H7 (cell line): ENCODE measurements at regions not wholly inside any gene's neighbourhood (a gene's known extent, or its start where the extent isn't known, plus 50 kb on each side); places are given as distances from the start of the nearest gene placed in this dataset.

ENCODE experiments used
- DNase-seq: peaks from one replicate; pipeline ENCODE4 v3.0.0; 2012
- H3K27me3 ChIP-seq: 2 replicates; pipeline ENCODE4 v1.6.0; 2011; ENCODE audit warnings: mild to moderate bottlenecking, low read length; ENCODE audit not compliant: control insufficient read depth, insufficient read depth
- H3K36me3 ChIP-seq: replicated peaks from 2 replicates; pipeline ENCODE4 v1.5.1; 2011; ENCODE audit warnings: low read length; ENCODE audit not compliant: control insufficient read depth, insufficient read depth
- H3K4me3 ChIP-seq: 2 replicates; pipeline ENCODE4 v1.5.1; 2011; ENCODE audit warnings: low read depth, mild to moderate bottlenecking, control low read depth, low read length, moderate library complexity; ENCODE audit not compliant: insufficient read depth

DNA sequence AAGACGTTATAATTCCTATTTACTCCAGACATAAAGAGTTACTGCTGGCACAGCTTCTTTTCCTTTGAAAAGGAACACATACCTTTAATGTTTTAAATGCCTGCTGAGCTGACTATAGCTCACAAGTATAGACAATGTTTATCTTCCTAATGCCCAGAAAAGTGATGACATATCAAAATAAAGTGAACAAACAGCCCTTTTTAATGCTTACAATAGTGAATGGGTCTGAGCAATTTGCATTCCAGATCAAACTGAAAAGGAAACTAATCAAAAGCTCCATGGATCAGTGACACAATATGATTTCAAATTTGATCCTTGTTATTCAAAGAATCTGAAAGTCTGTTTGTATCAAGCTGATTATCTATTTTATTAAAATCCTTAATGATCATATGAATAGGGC, 233.6 kb upstream of the SEMA3E start:
- Histone ChIP-seq H3K4me3 (no peak overlapping the region), H3K36me3 (no peaks in the 10 kb centered on the region), H3K27me3 (no peaks in the 10 kb centered on the region)
- DNase-seq = no peak

DNA sequence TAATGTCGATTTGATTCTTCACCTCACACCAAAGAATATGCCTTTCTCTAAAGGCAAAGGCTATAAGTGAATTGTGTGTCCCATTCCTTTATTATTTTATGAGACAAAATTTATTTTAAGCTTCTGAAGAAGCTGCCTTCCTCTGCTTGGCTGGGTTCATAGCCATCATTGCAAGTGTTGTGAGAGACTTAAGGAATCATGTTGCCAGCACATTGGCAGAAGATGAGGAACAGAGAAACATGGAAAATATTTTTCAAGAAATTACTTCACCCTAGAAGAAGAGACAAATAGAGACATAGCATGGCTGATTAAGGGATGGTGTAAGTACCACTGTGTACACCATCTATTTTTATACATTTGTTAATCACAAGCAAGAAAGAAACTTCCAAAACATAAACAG, 230.1 kb upstream of the SEMA3E start:
- H3K27me3 ChIP-seq = no peaks in the 10 kb centered on the region
- H3K4me3 ChIP-seq = no peak overlapping the region
- no peaks in the 10 kb centered on the region for H3K36me3 ChIP-seq
- DNase-seq = no peak

DNA sequence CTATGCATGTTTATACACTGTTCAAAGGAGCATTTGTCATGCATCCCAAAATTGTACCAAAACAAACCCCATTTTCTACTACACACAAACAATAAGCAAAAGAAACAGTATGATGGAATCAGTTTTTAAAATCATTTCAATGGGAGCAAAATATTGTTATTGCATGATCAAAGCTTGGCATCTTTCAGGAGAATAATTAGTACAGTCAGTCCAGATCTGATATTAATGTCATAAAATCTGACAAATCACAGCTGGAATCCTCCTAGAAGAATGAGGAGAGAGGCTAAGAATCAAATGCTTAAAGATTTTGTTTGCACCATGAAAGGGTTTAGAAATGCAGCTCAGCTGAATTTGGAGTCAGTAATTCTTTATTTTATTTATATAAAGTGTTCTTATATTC, 229.7 kb upstream of the SEMA3E start:
- no peak for DNase-seq
- H3K4me3 ChIP-seq = no peak overlapping the region

DNA sequence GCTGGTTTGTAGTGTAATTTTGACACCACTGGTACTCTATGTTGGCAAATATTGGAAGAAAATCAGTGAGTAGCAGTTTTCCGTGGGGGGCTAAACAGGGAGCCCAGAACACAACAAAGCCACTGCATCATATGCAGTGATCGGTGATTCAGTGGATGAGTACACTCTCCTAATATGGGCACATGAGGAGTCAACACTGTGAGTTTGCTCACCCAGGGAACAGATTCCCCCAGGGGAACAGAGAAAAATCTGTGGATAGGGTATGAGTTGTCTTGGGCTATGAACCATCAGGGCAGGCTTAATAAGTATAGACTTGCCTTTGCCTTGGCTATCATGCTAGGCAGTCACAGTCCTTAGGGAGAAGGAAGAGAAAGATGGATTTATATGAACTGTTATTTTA, 227.7 kb upstream of the SEMA3E start:
- no peaks in the 10 kb centered on the region for H3K36me3 ChIP-seq
- no peak overlapping the region for H3K4me3 ChIP-seq
- no peaks in the 10 kb centered on the region for H3K27me3 ChIP-seq
- DNase-seq = no peak

More for the DNA sequence above, 229.7 kb upstream of the SEMA3E start:
- H3K27me3 ChIP-seq = no peaks in the 10 kb centered on the region
- no peaks in the 10 kb centered on the region for H3K36me3 ChIP-seq

DNA sequence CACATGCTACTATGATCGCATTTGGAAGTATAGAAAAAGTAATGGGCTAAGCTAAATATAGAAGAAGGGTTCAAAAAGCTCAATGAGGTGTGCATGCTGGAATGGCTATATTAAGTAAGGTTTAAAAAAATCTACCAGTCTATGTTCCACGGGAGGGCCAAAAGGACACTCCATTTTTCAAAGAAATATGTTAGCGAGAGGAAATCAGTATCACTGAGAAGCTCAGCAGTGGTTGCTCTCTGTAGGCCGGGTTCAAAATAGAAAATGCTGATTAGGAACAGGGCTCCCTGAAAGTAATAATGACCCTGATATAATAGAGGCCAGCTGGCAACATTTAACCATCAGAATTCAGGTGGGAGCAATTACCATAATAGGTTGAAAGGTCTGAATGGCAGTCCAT, 224.5 kb upstream of the SEMA3E start:
- Histone ChIP-seq H3K36me3 (no peaks in the 10 kb centered on the region), H3K27me3 (no peaks in the 10 kb centered on the region), H3K4me3 (no peak overlapping the region)
- DNase-seq = no peak

DNA sequence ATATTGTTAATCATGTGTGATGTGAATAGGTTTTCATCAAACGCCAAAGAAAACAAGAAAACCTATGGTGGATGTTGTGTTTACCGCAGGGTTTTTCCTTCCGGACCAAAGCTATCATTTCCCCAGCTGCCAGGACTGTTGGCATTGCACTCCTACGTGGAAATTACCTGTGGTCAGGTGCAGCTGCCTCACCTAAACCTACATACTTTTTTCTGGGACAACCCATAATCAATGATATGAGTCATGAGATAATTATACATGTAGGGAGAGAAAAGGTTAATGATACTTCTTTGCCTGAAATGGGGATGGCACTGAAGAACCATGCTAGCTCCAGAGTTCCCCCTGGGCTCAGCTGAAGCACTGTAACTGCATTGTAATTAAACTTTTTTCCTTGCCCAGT, 223.6 kb upstream of the SEMA3E start:
- no peak for DNase-seq
- no peak overlapping the region for H3K4me3 ChIP-seq
- no peaks in the 10 kb centered on the region for H3K27me3 ChIP-seq
- H3K36me3 ChIP-seq = no peaks in the 10 kb centered on the region

DNA sequence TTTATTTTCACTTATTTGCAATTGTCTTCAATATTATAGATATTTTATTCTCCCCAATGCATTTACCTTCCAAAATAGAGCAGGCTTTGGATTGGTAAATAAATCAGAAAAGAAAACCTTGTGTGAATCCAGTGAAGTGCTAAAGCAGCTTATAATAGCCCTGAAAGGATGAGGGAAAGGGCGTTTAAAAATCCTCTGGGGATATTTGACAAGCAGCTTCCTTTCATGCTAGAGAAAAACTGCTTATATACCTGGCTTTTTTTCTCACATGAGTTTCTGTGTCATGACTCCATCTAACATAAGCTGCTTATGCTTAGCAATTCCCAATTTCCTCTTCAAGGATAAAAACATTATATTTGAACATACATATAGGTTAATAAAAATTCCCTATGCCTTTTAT, 221.6 kb upstream of the SEMA3E start:
- Histone ChIP-seq H3K4me3 (no peak overlapping the region), H3K36me3 (no peaks in the 10 kb centered on the region), H3K27me3 (no peaks in the 10 kb centered on the region)
- no peak for DNase-seq

DNA sequence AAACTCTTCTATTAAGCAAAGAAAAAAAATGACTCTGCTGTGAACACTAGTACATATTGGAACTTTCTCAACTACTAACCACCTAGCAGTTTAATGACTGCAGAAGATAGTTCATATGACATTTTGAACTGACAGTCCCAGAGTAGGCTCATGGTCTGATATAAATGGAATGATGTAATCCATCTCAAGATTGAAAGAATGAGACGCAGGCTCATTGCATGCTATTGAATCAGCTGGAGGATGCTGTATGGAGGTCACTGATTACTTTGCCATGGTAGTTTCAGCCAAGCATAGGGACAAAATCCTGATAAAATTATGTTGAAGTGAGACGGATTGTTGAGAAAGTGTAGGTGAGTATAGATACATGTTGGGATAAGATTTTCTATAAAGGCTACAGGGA, 217.6 kb upstream of the SEMA3E start:
- H3K4me3 ChIP-seq = no peak overlapping the region
- H3K27me3 ChIP-seq = no peaks in the 10 kb centered on the region
- DNase-seq = no peak
- H3K36me3 ChIP-seq = no peaks in the 10 kb centered on the region

DNA sequence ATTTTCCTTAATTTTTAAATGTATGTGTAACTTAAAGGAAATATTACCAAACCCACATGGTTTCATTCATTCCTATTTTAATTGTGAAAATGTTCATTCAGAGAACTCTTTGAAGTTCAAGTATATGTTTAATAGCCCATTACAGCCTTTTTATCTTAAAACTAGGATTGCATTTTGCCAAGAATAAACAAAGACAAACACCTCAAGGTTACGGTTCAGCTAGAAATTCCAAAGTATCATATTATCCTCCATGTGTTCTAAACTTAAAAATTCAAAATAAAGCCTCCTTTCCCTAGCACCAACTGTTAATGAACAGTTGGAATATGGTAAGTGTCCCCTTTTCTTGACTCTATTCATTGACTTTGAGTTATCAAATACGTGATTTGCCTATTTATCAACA, 215.6 kb upstream of the SEMA3E start:
- H3K36me3 ChIP-seq = no peaks in the 10 kb centered on the region
- DNase-seq = no peak
- H3K4me3 ChIP-seq = no peak overlapping the region
- no peaks in the 10 kb centered on the region for H3K27me3 ChIP-seq

DNA sequence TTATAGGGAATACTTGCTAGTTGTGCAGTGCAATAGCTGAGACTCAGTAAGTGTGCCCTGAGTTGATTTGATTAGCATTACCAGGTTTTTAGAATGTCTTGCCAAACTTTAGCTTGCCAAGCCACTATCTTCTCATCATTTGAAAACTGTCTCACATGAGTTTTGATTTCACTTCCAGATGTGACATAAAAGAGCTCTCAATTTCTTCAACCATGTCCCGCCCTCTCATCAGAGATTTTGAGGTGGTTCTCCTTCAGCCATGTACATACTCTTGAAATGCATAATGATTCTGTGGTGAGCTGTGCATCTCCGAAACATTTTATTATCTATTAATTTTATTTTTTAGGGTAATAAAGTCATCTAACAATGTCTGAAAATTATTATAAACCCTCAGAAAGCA, 215.0 kb upstream of the SEMA3E start:
- H3K4me3 ChIP-seq = no peak overlapping the region
- no peaks in the 10 kb centered on the region for H3K27me3 ChIP-seq
- DNase-seq = no peak
- H3K36me3 ChIP-seq = no peaks in the 10 kb centered on the region

DNA sequence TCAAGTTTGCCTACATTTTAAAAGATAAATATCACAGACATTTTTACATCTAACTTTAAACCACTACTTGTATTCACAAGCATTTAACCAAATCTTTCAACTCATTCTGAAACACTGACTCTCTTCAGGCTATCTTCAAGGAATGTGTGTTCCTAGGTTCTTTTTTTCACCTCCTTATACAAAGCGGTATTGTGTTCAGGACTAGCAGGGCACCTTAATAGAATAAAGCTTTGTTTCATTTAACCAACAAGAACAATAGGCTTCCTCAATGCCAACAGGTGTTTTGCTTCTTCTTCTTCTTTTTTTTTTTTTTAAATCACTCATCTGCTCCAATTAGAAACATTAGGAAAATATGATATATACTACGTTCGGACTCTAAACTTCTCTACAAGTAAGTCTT, 212.9 kb upstream of the SEMA3E start:
- H3K36me3 ChIP-seq = no peaks in the 10 kb centered on the region
- no peak overlapping the region for H3K4me3 ChIP-seq
- no peaks in the 10 kb centered on the region for H3K27me3 ChIP-seq
- no peak for DNase-seq

DNA sequence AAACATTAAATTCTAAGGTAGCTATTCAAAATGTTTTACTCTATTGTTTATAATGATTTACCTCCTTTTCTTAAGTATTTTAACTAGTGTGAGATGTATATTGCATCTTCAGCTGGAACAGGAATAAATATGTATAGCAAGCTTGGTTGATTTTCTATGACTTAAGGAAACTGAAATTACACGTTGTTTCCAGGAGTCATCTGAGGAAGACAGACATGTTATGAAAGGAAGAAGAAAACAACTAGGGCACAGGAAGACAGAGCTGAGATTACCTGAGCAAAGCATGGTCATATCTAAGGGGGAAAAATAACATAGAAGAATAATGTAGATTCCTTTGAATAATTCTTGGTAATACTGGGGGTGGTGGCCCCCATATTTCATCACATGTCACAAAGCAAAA, 210.9 kb upstream of the SEMA3E start:
- Histone ChIP-seq H3K4me3 (no peak overlapping the region), H3K36me3 (no peaks in the 10 kb centered on the region)
- DNase-seq = no peak

DNA sequence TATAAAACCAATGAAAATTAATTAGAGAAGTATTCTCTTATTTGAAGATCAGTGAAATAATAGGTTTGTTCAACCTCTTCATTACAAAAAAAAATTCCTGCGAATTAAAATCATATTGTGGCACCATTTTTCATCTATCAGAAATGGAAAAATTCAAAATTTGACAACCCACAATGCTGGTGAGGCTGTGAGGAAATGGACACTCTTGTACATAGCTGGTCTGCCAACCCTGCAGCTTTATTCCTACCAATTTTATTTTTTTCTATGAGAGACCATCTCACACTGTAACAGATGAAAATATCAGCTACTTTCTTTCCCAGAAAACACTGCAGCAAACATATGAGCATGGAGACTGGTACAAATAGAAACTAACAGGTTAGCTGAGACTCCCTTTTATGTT, 208.8 kb upstream of the SEMA3E start:
- Histone ChIP-seq H3K4me3 (no peak overlapping the region), H3K27me3 (no peaks in the 10 kb centered on the region), H3K36me3 (no peaks in the 10 kb centered on the region)
- DNase-seq = no peak

More for the DNA sequence above, 210.9 kb upstream of the SEMA3E start:
- no peaks in the 10 kb centered on the region for H3K27me3 ChIP-seq

DNA sequence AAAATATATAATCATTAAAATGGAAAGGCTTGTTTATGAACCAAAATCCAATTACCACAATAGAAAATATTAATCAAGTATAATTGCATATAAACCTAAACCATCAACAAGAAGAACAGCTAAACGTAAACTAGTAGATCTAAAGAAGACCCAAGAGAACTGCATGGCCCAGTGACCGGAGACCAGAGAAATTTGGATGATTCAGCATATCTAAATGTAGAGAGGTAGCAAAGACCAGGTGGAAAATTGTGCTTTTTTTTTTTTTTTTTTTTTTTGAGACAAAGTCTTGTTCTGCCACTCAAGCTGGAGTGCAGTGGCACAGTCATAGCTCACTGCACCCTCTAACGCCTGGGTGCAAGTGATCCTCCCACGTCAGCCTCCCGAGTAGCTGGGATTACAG, 207.2 kb upstream of the SEMA3E start:
- Histone ChIP-seq H3K36me3 (no peaks in the 10 kb centered on the region), H3K4me3 (no peak overlapping the region), H3K27me3 (no peaks in the 10 kb centered on the region)
- DNase-seq = no peak

DNA sequence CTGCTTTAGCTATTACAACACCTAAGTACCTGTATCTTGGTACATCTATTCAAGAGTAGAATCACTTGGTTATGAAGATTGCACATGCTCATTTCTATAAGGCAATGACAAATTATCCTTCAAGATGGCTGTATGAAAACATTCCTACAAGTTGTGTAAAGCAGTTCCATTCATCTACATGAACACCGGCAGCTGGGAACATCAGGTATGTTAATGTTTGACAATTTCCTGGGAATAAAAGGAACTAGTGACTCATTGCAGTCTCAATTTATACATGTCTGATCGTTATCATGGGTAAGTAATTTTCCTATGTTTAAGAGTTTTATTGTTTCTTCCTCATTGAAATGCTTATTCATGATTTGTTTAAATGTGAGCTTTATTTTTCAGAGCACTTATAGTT, 203.2 kb upstream of the SEMA3E start:
- Histone ChIP-seq H3K36me3 (no peaks in the 10 kb centered on the region), H3K27me3 (no peaks in the 10 kb centered on the region), H3K4me3 (no peak overlapping the region)
- DNase-seq = no peak

DNA sequence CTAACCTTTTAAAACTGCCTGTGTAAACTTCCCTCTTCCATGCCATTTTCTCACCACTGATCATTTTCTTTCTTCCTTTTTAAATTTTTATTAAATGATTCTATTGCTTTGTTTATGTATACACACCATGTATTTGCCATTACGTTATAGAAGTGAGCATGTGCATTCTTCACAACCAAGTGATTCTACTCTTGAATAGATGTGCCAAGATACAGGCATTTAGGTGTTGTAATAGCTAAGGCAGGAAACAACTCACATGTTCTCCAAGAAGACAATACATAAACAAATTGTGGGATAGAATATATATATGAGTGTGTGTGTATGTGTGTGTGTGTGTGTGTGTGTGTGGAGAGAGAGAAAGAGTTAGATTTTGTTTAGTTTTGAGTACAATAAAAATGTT, 202.6 kb upstream of the SEMA3E start:
- H3K27me3 ChIP-seq = no peaks in the 10 kb centered on the region
- no peak overlapping the region for H3K4me3 ChIP-seq
- no peak for DNase-seq
- H3K36me3 ChIP-seq = no peaks in the 10 kb centered on the region
